HG03039 (cell line): ENCODE measurements at regions not wholly inside any gene's neighbourhood (a gene's known extent, or its start where the extent isn't known, plus 50 kb on each side); places are given as distances from the start of the nearest gene placed in this dataset.

Experiments used
- ATAC-seq: cut with Tn5 transposase; IDR thresholded peaks from one replicate; pipeline ENCODE4 v1.9.1; 2021; ENCODE audit warnings: mild to moderate bottlenecking, moderate library complexity; ENCODE audit not compliant: unreplicated experiment

DNA sequence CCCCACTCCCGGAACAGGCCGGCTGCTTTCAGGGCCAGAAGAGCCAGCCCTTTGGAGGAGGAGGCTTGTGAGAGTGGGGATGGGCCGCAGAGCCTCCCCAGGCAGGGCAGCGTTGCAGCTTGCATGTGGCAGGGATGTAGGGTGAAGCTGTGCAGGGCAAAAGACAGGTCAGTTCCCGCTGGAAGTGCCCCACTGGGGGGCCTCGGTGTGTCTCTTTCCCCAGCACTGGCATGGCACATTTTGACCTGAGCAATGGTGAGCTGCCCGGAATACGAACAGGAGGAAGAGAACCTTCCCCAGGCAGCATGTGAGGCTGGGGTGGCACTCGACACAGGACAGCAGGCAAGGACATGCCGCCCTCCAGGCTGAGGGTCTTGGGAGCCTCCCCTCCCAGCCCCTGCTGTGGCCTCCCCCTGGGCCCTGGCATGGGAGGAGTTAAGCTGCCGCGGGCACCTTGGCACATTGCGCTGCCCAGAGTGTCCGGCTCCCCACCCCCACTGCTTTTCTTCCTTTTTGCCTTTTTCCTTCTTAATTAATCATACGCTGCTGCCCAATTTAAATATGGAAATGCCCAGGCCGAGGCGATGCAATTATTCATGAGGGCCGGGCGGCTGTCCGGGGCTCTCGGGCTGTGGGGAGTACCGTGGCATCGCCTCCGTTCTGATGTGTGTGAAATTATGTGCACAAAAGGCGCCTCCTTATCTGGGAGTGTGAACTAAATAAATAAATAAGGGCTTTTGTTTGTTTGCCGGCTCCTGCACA is 76.0 kb upstream of the WNT7B start:
- no peak for ATAC-seq

GRCh38 chr22:46053563-46054090 is 76.7 kb upstream of the WNT7B start:
- no peak for ATAC-seq

- ATAC-seq: no peak
Measured at GRCh38 chr22:46054091-46055073, 77.4 kb upstream of the WNT7B start.

DNA sequence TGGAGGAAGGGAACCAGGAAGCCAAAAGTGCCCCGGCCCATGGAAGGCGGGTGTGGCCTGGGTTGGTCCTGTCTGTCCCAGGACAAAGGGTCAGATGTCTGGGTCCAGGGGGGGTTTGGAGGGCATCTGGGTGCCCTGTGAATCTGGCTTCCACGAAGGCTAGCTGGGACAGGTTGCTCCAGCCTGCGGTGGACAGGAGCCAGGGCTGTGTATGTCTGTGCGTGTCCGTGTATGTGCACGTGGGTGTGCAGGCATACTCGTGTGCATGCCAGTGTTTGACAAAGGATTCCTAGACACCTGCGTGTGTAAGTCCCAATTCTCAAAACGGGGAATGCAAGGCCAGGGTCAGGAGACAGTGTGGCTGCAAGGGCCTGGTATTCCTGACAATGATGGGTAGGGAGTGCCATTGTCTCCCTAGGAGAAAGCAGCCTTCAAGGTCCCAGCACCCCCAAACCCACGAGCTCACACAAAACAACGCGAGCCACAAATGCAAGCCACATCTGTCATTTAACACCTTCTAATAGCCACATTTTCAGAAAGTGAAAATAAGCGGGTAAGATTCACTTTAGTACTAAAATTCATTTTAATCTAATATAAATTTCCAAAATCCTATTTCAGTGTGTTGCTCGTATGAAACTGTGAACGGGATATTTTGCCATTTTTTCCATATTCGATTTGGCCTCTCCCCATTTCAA is 78.4 kb upstream of the WNT7B start:
- no peak for ATAC-seq

GRCh38 chr22:46055911-46056545 is 79.1 kb upstream of the WNT7B start:
- no peak for ATAC-seq

- no peak for ATAC-seq
Measured at GRCh38 chr22:46056546-46057245, 79.7 kb upstream of the WNT7B start.

GRCh38 chr22:46057246-46058090 is 80.5 kb upstream of the WNT7B start:
- no peak for ATAC-seq

GRCh38 chr22:46058091-46058420 is 81.1 kb upstream of the WNT7B start:
- ATAC-seq: peak; percentile 60

DNA sequence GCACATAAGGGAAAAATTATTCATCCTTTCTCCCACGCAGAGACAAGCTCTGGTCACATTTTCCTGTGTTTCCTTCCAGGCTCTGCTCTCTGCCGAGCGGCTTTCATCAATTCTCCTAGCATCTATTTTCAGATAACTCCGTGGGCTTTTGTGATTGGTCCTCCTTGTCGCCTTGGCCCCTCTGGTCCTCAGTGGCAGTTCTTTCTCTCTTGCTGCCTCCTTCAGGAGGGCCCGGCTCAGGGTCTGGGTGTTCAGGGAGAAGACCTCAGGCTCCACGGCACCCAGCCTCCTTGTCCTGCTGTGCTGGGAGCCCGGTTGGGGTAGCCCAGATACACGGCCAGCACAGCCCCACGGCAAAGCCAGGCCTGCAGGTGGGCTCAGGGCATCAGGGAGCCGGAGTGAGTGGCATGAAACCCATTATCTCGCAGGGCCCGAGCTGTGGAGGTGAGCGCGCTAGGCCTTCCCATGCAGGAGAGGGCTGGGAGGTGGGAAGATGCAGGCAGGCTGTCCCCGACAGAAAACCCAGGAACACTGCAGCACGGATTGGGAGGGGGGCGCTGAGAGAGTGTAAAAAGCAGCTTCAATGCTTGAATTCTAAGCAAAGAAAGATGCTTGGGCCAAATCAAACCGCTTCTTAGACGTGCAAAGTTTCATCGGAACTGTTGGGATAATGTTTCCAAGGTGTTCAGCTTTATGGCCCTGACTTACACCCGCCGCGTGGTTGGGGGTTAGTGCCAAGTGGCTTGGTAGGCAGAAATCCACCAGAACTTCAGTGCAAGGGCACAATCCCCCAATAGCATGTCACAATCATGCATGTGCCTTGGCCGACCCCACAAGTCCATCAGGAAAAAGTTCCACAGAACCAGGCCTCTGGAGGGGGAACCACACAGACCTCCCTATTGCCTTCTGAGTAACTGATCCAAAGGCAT is 81.9 kb upstream of the WNT7B start:
- ATAC-seq: no peak

DNA sequence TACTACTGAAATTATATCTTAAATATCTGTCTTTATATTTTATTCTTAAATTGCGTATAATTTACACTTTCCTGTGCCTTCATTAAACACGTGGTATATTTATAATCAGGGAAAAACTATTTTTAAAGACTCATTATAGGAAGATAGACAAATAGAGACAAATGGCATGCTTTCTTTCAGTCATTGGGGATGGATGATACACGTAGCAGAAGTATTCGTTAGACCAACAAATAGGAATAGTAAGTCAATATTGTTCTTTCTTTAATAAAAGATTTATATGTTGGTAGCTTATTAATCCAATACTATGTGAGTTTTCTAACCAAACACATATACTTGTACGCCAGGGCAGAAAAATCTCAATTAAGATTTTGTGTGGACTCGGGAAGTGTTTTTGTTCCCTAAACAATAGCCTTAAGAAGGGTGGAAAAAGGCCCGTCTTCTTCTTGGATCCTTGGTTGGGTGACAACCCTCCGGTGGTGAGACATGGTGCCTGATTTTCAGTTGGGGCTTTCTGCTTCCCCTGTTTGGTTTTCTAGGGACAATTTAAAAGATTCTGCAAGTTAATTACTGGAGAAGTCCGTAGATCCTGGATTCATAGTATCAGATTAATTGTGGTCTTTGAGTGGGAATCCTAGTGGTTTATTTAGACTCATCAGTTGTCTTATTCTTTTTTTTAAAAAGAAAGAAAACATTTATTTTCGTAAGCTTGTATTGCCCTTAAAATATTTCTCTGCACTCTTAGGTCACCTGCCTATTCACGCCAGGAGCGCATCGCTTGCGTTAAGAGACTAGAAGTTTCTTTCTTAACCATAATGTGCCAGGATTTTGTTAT is 83.5 kb upstream of the WNT7B start:
- ATAC-seq: no peak

- ATAC-seq: no peak
Measured at GRCh38 chr22:46061124-46061500, 84.2 kb upstream of the WNT7B start.

DNA sequence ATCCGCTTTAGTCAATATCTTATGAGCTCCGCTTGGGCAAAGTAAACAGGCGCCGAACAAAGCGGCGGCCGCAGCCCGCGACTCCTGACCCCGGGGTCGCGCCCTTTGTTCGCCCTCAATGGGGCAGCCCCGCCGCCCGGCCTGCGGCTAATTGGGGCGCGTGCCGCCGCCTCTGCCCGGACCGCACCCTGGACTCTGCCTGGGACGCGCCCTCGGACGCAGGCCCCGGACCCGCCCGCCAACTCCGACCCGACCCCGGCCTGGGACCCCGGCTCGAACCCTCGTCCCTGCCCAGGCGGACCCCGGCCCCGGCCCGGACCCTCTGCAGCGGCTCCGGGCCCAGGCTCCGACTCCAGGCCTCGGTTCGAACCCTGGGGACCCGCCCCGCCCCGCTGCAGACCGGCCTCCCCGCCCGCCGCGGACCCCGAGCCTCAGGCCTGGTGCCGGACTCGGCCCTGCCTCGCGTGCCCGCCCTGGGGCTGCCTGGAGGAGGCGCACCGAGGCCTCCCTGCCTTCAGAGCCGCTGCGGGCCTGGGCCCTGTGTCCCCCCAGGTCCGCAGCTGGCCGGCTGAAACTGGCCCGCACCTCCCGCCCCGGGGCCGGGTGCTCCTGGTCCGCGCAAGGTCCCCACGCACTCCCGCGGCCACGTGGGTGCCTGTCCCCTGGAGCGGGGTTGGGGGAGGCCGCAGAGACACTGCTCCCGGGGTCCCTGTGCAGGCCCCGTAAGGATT is 84.7 kb upstream of the WNT7B start:
- no peak for ATAC-seq

GRCh38 chr22:46062232-46062615 is 85.3 kb upstream of the WNT7B start:
- ATAC-seq: no peak

- ATAC-seq: no peak
Measured at GRCh38 chr22:46062971-46063631, 86.1 kb upstream of the WNT7B start.

DNA sequence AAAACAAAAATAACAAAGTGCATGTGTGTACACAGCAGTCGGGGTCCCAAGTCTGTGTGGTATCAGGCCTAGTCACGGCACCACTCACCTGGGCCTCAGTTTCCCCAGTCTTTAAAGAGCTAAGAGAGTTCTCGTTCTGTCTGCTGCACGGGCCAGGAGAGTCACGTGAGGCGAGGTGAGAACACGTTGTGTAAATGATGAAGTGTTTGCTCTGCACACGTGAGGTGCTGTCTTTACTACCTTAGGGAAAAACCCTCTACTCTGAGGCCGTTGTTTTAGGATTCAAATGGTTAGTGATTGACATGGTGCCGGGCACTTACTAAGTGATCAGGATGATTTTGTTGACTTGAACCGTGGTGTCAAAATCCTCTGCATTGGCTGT is 86.5 kb upstream of the PPARA start:
- no peak for ATAC-seq
